Tibial nerve (tissue), 4 donors: ENCODE measurements at regions not wholly inside any gene's neighbourhood (a gene's known extent, or its start where the extent isn't known, plus 50 kb on each side); places are given as distances from the start of the nearest gene placed in this dataset.

Experiments
- EP300 ChIP-seq, 2 donors: sonication (generic); formaldehyde crosslinking; IDR thresholded peaks; one replicate each; pipeline ENCODE4 v1.6.1; 2017; ENCODE audit warnings: antibody characterized with exemption in 2 of 2, mild to moderate bottlenecking in 1 of 2
- POLR2A ChIP-seq, 2 donors: fragments of 450-650 bp; IDR thresholded peaks; one replicate each; pipeline ENCODE4 v1.6.1; 2017; ENCODE audit warnings: antibody characterized with exemption in 2 of 2, mild to moderate bottlenecking in 2 of 2, moderate library complexity in 2 of 2
- TF ChIP-seq, protein P1 (sequence below), 5 experiments: fragments of 200-600 bp in 3 of 5; fragments of 450-650 bp in 2 of 5; sonication (generic) in 3 of 5; IDR thresholded peaks; one replicate each; pipeline ENCODE4 v1.5.1; 2016 to 2019; ENCODE audit warnings: antibody characterized with exemption in 5 of 5, mild to moderate bottlenecking in 3 of 5, moderate library complexity in 2 of 5

DNA sequence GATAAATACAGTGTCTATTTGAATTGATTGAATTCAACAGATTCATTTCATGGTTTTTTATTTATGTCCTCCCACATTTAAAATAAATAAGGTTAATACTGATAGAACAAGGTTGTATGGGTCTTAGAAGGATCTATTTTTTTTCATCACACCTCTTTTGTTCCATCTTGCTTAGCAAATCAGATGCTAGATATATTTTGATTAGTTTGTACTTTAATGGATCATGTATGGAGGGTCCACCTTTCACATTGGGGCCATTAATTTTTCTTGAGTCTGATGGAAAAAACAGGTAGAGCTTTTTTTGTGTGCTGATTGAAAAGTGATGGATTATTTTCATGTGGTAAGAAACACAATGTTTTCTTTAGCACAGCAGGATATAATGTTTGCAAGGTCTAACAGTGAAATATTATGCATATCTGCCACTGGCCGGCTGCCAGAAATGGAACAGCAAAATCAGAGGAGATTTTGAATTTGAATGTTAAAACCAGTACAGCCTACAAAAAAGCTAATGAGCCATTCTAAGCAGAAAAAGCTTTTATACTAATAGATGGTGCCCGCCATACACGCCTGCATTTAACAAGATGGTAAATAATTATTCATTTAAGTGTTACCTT is 188.1 kb upstream of the ETAA1 start:
- TF ChIP-seq, protein P1, sequence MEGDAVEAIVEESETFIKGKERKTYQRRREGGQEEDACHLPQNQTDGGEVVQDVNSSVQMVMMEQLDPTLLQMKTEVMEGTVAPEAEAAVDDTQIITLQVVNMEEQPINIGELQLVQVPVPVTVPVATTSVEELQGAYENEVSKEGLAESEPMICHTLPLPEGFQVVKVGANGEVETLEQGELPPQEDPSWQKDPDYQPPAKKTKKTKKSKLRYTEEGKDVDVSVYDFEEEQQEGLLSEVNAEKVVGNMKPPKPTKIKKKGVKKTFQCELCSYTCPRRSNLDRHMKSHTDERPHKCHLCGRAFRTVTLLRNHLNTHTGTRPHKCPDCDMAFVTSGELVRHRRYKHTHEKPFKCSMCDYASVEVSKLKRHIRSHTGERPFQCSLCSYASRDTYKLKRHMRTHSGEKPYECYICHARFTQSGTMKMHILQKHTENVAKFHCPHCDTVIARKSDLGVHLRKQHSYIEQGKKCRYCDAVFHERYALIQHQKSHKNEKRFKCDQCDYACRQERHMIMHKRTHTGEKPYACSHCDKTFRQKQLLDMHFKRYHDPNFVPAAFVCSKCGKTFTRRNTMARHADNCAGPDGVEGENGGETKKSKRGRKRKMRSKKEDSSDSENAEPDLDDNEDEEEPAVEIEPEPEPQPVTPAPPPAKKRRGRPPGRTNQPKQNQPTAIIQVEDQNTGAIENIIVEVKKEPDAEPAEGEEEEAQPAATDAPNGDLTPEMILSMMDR (IDR thresholded peaks at IDR 0.05): no peak
- TF ChIP-seq POLR2A (IDR thresholded peaks at IDR 0.05): no peak
- TF ChIP-seq EP300 (IDR thresholded peaks at IDR 0.05): no peak
